GM18907 (cell line): ENCODE measurements at regions not wholly inside any gene's neighbourhood (a gene's known extent, or its start where the extent isn't known, plus 50 kb on each side); places are given as distances from the start of the nearest gene placed in this dataset.

Source experiments
- ATAC-seq: cut with Tn5 transposase; IDR thresholded peaks from one replicate; pipeline ENCODE4 v1.9.1; 2021; ENCODE audit warnings: mild to moderate bottlenecking, moderate library complexity; ENCODE audit not compliant: unreplicated experiment

DNA sequence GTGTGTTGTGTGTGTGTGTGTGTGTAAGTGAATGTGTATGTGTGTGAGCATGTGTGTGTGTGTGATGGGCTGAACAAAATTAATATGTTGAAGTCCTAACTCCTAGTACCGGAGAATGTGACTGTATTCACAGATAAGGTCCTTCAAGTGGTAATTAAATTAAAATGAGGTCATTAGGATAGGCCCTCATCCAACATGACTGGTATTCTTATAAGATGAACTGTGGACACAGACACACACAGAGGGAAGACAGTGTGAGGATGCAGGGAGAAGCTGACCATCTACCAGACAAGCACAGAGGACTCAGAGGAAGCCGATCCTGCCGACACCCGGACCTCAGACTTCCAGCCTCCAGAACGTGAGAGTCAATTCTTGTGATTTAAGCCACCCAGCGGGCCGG, 91.2 kb upstream of the PGBD5 start:
- ATAC-seq: no peak

DNA sequence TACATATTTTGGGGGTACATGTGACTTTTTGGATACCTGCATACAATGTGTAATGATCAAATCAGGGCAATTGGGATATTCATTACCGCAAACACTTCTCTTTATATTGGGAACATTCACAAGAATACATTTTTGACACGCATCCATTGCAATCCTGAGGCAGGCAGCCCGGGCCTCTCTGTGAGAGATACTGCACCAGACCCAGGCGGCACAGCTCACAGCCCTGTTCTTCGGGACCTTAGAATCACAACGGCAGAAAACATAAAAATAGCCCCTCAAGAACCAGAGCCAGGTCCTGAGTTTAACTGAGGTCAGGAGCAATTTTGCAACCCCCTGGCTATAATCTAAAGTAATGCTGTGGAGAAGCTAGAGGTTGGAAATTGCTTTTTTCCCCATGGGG, 90.8 kb upstream of the PGBD5 start:
- no peak for ATAC-seq

DNA sequence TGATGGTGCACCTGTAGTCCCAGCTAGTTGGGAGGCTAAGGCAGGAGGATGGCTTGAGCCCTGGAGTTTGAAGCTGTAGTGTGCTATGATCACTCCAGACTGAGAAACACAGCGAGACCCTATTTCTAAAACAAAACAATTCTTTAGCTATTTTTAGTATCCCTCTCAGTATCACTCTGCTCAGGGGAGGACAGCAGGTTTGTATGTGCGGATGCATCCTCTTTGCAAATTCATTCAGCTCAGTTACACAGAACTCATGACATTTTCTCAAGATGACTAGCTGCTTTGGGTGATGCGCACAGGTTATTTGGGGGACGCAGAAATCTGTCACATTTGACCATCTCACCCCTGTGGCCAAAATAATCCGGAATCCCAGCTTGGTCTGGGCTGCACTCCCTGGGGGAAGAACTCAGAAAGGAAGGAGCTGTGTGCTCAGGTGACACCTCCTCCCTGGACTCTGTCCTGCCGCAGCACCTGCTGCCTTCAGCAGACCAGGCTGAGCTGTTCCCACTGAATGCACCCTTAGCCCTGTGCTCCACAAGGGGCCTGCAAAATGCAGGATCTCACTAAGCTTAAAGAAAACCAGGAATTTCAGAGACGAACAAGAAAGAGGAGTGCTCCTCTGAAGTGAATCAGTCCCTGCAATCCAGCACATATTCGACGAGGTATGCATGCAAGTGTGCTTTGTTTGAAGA, 89.5 kb upstream of the PGBD5 start:
- no peak for ATAC-seq

DNA sequence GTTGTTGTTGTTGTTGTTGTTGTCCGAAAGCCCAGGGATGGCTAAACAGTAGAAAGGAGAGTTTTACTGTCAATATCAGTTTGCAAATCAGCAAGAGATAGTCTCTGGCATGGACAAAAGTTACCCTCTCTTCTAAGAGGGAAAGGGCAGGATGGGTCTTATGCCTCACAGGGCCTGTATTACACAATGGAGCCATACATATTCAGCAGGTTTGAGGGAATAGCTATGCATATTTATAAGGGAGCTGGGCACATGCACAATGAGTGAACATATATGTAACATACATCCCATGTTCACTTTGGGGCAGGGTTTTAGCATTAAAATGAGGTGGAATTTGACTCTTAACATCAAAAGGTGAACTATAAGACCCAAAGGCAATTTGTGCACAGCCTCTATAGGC, 84.4 kb upstream of the PGBD5 start:
- no peak for ATAC-seq

DNA sequence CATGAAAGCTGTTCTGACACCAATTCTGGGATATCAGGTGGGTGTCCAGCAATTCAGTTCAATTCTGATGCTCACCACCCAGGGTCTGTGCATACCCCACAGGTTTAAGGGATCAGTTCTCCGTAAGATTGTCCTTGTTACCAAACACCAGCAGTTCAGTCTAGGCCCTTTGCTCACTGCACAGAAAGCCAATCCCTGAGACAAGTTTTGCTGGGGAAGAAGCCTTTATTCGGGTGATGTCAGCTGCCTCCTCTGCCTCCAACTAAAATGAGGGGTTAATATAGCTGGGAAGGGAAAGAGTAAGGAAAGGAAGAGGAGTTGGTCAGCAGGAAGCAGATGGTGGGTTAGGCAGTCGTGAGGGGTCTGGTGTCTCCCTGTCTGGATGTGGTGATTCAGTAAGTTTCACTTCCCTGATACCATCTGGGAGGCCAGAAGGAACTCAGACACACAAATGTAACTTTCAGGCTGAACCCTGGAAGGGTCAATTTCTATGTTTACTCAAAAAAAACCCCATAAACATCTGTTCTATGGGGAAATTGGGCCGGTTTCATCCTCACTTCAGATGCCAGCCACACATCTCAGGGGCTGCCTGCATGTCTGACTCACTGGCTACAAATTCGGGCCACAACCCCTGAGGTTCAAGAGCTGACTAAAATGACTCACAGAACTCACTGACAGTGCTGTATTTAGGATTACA, 83.3 kb upstream of the PGBD5 start:
- peak; percentile 80 for ATAC-seq

DNA sequence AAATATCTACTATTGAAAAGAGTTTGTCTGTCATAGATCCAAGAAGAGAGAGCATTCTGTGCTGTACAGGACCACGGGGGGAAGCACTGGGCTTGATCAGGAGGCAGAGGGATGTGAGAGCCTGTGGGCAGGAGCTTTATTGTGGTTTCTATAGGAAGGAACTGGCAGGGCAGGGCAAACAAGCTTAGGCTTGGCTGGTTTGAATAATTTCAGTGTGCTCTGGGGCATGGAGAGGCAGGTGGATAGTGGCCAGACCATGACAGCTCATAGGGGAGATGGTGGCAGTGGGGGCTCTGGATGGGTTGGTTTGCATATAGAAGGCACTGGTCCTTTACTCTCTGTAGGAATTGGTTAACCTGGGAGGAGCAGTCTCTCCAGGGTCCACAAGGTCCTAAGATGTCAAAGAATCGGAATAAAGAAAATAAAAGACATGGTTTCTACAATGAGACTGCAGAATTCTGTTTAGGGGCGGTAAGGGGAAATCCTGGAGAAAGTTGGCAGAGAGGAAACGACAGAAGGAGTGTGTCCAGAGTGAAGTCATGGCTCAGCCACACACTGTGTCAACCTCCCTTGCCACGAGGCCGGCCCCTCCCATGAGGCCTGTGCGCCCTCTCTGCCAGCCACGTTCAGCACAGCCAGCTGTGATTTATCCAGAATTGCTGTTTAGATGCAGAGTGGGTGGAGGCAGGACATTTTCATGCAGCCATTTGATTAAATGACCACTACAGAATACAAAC, 81.7 kb upstream of the PGBD5 start:
- peak; percentile 40 for ATAC-seq

DNA sequence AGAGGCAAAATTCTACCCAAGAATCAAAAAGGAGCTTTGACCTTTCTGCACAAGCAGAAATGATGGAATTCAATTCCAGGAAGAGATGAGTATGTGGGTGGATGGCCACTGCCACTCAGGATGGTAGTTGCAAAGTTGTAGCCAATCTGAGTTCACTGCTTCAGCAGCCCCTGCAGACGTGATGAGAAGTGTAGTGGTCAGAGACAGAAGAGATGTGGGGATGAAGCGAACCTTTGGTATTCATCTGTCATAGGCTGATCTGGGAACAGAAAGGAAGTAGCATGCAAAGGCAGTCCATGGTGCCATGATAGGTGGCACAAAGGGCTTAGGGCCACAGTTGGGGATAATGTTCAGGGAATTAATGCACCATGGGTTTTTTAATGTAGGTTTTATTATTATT, 81.1 kb upstream of the PGBD5 start:
- no peak for ATAC-seq

DNA sequence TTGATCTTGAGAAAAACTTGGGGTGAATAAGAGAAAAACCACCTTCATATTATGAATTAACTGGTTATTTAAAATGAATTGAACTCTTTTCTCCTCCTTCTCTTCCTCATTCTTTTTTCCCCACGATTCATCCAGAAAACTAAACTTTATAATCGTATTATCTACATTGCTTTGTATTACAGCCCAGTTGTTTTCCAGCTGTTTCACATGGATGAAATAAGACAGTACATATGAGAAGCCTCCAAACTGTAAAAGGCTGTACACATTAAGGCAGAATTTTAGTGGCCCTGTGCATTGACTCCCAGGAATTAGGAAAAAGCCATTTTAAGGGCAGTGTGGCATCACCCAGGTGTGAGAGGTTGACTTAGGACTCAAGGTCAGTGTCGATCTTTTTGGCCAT, 80.3 kb upstream of the PGBD5 start:
- no peak for ATAC-seq

DNA sequence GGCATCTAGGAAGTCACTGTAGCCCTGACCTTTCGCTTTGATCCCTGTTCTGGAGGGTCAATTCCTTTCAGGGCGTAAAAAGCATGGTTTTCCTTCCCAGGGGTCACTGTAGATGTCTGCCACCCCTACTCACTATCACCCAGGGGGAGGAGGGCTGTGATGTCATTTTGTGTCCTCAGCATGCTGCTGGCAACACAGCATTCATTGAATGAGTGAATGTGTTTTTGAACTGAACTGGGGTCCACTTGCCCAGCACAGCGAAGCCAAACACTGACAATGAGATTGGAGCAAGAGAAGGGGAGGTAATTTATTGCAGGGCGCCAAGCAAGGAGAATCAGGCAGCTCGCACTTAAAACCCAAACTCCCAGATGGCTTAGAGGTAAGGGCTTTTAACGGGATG, 78.2 kb upstream of the PGBD5 start:
- ATAC-seq: no peak

DNA sequence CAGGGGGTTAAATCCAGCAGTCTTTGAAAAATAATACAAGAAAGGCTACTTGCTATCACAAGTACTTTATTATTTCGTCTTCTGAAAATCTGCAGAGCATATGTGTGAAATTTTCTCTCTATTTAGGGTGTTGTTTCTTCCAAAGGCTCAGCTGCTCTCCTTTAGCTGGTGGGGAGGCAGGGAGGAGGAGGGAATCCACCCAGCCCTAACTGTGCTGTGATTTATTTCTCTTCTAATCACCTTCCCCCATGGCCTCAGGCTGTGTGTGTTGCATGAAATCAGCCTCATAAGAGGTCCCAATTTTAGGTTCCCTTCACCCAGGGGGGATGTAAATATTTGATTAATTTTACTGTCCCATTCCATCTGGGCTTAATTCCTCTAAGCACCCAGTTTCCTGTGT, 77.6 kb upstream of the PGBD5 start:
- no peak for ATAC-seq

DNA sequence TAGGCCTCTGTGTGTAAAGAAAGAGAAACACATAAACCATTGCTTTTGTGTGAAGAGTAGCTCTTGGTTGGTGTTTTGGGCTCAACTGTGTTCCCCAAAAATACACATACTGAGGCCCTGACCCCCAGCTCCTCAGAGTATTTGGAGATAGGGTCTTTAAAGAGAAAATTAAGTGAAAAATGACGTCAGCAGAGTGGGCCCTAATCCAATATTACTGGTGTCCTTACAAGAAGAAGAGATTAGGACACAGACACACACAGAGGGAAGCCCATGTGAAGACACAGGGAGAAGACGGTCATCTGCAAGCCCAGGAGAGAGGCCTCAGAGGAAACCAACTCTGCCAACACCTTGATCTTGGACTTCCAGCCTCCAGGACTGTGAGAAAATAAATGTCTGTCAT, 76.9 kb upstream of the PGBD5 start:
- ATAC-seq: no peak

DNA sequence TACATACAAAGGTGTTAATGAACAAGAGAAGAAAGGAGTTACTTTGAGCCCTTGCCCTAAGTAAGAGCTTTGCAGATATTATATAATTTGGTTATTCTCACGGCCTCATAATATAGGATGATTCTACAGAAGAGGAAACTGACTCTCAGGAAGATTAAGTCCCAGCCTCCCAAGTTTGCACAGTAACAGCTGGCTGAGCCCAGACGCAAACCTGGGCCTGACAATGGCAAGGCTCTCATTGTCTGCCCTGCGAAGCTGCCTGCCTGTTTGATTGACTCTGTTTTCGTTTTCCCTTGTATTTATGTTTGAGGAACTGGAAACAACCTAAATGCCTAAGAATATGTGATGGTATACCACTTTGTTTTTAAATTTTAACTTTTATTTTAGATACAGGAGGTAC, 76.2 kb upstream of the PGBD5 start:
- no peak for ATAC-seq

DNA sequence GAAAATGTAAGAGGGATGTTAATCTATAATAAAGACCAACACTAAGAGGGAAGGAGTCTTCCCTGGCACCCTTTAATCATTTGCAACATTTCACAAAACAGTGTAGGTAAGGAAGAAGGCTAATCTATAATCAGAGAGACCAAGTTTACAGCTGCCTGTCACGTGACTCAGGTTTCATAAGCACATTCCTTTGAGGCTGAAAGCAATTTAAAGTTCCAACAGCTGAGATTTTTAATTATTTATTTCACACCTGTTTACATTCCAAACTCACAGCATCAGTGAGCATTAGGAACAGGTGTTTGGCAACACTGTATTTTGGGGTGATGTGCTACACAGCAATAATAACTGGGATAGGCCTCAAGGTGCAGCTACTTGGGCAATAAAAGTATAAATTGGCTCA, 75.7 kb upstream of the PGBD5 start:
- no peak for ATAC-seq

DNA sequence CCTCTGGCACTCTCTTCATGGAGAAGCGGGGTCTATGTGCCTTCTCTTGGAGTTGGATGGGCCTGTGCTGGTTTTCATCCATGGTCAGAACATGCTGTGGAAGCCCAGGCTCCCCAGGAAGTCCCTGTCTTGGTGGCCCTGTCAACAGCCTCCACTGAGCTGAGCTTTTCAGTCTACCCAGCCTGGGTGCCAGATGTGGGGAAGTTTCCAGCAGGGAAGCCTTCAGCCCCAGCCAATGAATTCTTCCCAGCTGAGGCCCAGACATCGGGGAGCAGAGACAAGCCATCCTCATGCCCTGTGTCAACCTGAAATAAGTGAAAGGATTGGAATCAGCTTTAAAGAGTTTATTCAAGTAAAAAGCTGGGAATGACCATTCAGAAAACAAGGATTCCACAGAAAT, 75.1 kb upstream of the PGBD5 start:
- ATAC-seq: no peak

DNA sequence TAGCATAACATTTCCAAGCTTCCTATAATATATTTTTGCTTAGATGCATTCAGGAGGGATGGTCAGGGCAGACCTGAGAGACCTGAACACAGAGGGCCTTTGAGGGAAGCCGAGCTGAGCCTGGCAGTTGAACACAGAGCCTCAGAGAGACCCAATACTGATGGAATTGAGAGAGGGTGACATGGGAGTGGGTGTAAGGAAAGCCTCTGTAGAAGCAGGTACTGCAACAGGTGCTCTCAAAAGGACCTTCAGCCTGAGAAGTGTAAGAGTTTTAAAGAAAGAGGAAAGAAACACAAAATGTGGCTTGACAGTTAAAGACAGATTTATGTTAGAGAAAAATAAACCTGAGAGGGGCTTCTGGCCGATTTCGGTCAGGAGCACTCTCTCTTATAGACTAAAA, 73.9 kb upstream of the PGBD5 start:
- ATAC-seq: no peak

DNA sequence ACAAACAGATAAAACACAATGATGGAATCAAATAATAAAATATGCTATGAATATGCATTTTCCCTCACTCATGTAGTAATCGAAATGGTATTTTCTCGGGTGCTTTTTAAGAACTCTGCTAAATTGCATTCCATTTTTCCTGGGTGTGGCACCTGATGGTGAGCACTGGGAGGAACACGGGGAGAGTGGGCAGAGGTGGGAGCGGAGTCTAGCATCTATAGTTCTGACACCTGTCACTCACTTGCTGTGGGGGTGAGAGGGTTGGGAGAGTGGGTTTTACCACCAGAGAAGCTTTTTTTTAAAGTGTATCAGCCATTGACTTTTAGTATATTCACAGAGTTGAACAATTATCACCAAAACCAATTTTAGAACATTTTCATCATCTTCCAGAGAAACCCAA, 73.4 kb upstream of the PGBD5 start:
- no peak for ATAC-seq

DNA sequence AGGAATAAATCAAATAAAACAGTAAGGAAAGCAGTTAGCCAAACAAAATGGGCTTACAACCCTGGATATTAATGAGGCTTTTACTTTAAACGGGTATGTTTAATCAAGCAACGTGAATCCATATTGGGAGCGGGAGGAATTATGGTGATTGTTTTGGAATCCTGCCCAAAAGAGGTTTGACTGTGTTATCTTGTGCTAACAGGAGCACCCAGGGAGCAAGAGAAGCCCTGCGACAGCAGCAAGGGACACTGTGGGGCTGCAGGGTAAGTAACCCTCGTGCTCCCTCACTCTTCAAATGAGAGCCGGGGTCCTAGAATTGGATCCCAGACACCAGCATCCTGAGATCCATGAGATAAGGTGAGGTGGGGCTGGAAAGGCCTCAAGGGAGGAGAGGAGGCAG, 72.6 kb upstream of the PGBD5 start:
- ATAC-seq: no peak

DNA sequence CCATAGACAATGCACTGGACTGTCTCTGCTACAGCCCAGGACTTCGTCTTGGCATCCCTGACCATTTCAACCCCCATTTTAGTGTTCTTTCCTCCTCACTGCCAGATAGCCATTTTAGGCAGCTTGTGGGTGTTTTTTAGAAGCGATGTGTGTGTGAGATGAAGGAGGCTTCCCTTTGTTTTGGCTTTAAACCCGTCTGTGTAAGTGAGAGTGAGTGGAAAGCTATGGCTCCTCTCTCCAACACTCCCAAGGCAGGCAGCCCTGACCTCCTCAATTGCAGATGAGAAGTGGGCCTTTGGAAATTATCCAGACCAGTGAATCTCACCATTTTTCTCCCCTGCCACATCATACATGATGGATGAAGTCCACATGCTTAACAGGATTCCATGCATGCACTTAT, 70.3 kb upstream of the PGBD5 start:
- ATAC-seq: no peak

DNA sequence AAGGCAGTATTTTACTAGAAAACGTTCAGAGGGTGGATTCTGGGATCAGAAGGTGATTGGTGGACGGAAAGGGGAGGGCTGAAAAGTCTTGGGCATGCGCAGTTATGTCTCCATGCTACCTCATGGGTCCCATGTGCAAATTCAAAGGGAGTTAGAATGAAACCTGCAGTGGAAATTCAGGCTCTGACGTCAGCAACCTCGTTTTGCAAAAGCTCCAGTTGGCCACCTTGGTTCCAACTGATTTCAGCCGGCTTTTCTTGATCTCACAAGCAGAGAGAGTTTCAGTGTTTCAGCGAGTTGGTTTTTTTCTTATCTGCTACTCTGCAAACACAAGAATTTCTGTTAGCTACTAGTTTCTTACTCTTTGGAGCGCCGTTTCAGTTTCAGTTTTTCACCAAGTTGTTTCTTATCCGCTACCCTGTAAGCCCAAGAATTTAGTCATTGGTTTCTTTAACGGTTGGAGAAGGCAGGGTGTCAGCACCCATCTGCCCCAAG, 69.8 kb upstream of the PGBD5 start:
- no peak for ATAC-seq

DNA sequence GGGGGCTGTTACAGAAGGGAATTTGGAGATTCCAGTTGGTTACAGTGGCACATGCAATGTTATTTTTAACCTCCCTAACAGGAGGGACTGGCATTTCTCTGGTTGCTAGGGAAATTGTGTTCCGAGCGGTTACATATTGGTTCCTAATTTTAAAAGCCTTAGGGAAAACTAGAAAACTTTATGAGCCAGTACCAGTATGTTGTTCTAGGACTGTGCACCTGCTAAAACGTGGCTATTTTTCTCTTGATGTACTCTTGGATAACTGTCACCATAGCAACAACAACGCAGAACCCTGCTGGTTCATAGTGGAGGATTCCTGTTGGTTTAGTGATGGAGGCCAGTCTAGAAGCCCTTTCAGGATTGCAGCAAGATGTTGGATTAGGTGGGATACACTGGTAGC, 68.9 kb upstream of the PGBD5 start:
- no peak for ATAC-seq

DNA sequence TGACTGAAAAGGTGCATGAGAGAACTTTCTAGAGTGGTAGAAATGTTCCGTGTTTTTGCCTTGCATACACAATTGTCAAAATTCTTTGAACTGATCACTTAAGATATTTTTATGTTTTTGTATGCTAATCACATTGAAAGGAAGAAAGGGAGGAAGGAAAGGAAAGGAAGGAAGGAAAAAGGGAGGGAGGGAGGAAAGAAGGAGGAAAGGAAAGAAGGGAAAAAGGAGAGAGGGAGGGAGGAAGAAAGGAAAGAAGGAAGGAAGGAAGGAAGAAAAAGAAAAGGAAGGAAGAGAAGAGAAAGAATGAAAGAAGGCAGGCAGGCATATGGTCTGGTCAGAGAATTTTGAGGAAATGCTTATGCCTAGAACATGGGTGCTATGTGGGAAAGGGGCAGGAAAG, 68.4 kb upstream of the PGBD5 start:
- ATAC-seq: no peak

DNA sequence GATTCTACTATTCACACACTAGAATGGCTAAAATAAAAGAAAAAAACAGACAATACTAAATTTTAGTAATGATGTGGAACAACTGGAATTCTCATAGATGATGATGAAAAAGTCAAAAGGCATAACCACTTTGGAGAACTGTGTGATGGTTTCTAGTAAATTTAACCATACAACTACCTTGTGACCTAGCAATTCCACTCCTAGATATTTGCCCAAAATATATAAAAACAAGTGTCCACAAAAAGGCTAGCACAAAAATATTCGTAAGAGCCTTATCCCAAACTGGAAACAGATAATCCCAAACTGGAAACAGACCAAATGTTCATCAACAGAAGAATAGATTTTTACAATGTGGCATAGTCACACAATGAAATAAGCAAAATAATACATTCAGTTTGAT, 67.9 kb upstream of the PGBD5 start:
- ATAC-seq: no peak
